NCI-H1092 (cell line): ENCODE measurements at regions not wholly inside any gene's neighbourhood (a gene's known extent, or its start where the extent isn't known, plus 50 kb on each side); places are given as distances from the start of the nearest gene placed in this dataset.

ENCODE experiments used
- DNase-seq: peaks from one replicate; lab custom pipeline; 2025; lab: John Stamatoyannopoulos, UW

DNA sequence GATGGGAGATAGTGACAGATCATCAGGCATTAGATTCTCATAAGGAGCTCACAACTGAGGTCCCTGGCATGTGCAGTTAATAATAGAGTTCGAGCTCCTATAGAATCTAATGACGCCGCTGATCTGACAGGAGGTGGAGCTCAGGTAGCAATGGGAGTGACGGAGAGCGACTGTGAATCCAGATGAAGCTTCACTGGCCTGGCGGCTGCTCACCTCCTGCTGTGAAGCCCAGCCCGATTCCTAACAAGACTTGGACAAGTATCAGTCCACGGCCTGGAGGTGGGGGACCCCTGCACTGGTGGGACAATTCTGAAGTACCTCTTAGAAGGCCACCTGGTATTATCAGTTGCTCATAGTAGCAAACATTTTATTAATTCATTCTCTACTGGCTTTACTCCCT lies 377.9 kb upstream of the ITGA1 start:
- no peak for DNase-seq

DNA sequence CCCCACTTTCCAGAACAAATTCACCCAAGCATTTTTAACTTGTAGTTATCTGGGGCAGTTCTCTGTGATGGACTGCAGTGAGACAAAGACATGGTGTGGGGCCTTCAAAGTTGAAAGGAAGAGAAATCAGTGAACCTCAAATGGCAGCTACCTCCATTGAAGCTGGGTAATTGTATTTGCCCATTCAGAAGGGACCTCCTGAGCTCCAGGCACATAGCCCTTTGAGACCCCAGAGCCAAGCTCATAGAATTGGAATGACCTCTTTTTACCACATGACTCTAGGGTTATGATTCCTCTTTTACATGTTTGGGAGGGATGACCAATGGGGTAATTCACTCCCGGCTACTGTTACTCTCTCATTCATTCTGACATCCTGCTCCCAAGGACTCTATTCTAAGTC lies 368.4 kb upstream of the ITGA1 start:
- no peak for DNase-seq

GRCh38 chr5:52427615-52428014 lies 360.1 kb upstream of the ITGA1 start:
- no peak for DNase-seq

DNA sequence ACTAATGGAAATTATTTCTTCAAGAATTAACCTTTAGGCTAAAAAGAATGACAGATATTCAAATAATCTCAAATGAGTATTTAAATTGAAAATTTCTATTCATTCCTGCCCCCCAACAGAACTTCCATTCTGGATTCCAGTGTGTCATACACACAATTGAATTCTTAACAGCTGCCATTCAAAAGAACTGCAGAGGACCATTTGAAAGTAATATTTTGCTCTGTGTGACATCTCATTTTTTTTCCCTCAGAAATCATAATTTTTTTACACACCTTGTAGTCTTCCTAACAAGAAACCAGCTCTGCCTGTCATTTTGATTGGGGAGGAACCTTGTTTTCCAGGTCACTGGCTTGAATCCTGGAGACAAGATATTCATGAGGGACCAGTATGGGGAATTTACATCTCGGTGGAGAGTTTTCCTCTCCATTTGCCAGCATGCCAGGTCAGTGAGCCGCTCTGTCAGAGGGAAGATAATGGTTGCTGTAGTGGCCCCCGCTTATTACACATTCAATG lies 358.7 kb upstream of the ITGA1 start:
- DNase-seq: no peak

DNA sequence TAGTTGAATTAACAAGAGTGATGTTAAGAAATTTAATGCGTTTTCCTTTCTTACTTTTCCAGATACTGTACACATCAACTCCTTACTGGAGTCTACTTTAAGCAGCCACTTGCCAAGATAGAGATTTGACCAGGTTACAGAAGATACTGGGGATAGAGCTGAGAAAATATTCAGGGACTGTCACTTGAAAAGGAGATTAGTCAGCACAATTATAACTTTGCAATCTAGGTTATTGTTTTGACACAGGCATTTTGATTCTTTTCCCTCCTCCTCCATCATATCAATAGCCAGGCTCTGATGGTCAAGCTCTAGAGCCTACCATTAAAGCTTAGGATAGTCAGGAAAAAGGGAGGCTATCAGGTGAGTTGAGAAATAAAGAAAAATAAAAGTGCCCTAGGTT lies 345.9 kb upstream of the ITGA1 start:
- DNase-seq: no peak

GRCh38 chr5:52443187-52443586 lies 344.5 kb upstream of the ITGA1 start:
- no peak for DNase-seq

DNA sequence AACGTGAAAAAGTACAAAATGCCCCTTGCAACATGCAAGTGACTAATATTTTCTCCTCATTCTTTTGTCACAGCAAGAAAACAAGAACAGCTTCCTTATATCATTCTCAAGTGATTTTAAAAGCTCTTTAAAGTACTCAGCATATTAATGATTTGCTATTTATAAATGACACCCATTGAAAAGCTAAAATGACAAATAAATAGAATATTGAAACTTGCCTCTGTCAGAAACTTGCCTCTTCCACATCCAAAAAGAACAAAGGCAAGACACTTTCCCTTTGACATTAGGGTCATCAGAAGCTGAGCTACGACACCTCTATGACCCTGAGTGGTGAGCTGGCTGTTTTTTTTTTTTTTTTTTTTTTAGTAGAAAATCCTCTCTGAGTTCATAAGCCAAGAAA lies 339.6 kb upstream of the ITGA1 start:
- DNase-seq: no peak

DNA sequence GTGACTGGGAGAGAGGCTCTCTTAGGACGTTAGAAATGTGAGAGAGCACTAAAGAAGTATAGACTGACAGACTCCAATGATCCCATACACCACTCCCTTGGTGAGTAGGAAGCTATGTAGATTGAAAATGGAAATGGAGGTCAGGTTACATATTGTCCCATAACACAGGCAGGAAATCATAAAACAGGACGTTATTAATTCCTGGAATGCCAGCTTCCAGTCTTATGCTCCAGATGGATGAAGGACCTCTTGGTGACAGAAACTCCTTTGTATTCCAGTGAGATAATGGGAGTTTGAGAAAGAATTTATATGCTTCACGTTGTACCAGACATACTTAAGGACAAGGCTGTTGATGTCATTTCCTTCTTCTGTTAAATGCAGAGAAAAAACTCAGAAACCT lies 338.2 kb upstream of the ITGA1 start:
- DNase-seq: no peak

DNA sequence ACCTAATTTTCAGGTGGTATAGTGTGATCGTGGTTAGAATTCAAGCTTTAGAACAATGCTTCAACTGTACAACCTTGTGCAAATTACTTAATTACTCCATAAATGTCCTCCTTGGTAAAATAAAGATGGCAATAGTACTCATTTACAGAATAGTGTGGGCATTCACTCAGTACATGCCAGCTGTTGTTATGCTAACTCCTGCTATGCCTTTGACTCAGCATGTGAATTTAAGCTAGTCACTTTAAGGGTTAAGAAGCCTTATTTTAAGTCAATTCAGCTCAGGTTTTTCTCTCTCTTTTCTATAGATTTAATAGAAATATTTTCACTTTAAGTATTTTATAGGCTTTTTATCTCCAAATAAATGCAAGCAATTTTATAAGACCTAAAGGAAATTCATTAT lies 335.6 kb upstream of the ITGA1 start:
- DNase-seq: no peak

DNA sequence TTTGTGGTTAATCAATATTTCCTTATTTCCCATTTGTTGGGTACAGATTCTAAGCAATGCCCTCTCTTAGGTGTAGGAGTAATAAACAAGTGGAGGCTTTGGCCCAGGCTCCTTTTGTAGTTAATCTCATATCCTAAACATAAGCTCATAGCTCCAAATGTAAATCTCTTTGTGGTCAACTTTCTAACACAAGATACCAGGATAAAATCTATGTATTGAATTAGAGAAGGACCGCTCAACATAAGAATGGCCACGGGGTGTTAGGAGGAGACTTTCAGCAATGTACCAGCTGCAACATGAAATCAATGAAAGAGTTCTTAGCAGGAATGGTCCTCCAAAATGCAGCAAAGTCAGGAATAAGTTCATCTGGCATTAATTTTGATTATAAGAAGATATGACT lies 334.5 kb upstream of the ITGA1 start:
- DNase-seq: no peak

GRCh38 chr5:52455920-52456319 lies 331.8 kb upstream of the ITGA1 start:
- DNase-seq: no peak

DNA sequence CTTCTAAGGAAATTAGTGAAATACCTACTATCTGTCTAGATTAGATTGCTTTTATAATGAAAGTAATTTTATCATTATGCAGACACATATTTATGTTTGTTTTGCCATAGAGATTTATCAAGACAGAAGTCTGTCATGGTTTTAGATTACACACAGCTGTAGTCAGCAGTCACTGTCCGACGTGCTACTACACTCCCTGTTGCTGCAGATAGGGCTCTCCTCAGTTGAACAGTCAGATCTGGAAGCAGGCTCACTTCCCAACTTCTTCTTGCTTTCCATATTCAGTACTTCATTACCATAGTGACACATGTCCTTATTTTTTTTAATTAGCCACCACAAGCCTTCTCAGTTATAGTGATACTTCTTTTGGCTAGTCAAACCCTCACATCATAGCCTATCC lies 329.9 kb upstream of the ITGA1 start:
- no peak for DNase-seq

- no peak for DNase-seq
These were observed 321.6 kb upstream of the ITGA1 start for GRCh38 chr5:52466113-52466512.

GRCh38 chr5:52466749-52467520 lies 320.8 kb upstream of the ITGA1 start:
- DNase-seq: no peak

DNA sequence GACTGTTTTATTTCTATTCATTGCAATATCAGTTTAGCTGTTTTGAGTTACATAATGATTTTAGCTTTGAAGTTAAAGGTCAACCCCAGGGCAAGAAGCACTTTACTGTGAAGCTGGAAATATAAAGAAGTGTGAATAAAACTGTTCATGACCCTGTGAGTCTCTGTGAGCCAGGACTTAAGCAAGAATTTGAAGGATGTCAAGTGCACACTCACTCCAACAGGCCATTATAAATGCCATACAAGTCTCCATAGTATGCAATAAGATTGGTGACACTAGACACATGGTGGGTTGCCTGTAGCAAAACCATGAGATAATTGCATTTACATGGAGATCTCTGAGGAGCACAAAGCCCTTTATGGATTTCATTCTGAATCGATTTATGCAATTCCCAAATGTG lies 318.7 kb upstream of the ITGA1 start:
- DNase-seq: no peak

GRCh38 chr5:52469420-52469819 lies 318.3 kb upstream of the ITGA1 start:
- DNase-seq: no peak

DNA sequence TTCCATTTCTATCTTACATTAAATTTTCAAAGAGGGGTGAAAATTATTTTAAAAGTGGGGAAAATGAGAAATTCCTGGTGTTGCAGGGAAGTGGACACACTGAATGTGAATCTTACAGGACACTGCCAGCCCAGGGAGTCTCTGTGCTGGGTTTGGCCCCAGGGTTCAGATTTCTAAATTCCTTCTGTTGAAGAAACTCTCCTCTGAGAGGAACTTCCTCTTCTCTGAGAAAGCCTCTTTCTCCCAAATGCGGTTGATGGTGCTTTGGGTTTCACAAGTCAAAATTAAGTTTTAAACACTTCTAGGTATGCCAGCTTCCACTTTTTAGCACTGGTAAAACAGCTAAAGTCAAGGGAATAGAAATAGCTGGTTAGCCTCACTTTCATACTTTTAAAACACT lies 317.9 kb upstream of the ITGA1 start:
- no peak for DNase-seq

DNA sequence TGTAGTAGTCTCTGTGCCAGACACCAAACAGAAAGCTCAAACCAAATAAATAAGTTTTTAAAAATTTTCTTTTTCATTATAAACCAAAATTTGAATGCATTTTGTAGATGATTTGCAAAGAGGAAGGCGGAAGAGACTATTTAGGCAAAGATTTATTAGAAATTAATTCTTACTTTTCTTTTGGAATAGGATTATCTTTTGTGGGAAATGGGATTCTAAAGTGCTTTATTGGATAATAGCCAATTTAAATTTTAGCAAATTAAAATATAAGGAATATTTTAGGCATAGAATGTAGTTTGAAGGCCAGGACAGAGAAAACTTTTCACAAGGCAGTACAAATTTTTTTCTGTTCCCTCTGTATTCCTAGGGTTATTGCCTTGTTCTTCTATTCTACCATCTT lies 311.4 kb upstream of the ITGA1 start:
- no peak for DNase-seq

DNA sequence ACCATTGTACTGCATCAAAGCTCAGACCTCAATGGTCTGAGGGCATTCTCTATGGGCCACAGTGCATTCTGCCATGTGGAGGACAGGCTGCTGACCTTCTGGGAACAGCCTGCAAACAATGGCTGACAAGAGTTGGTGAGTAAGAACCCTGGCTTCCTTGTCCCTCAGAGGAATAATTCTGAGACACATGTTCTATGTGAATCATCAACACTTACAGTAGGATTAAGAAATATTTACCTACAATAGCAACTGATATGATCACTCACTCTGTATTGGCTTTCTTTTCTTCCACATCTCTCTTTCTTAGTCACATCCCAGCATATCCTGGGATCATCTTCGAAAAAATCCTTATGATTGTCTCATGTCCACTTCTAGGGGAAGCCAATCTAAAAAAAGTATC lies 306.5 kb upstream of the ITGA1 start:
- DNase-seq: no peak

DNA sequence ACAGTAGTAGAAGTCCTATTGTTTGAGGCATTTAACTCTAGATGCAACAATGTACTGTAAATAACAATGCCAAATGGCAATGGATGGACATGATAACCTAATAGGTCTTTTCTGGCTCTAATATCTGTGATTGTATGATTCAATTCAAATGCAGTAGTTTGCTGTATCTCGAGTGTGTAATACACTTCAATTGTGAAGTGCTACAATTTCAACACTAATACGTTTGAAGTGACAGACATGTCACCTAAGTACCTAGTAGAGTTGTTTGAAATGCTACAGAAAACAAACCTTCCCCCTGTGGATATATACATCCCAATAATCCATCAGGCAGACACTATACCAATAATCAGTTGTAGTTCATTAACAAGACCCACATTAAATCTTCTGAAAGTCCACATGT lies 305.9 kb upstream of the ITGA1 start:
- DNase-seq: no peak

- peak; percentile 82 for DNase-seq
These were observed 296.5 kb upstream of the ITGA1 start for GRCh38 chr5:52491071-52491787.

- peak; percentile 0 for DNase-seq
These were observed 295.9 kb upstream of the ITGA1 start for GRCh38 chr5:52491818-52492217.

GRCh38 chr5:52497133-52497693 lies 290.5 kb upstream of the ITGA1 start:
- no peak for DNase-seq
